ENCODE measurements at regions not wholly inside any gene's neighbourhood (a gene's known extent, or its start where the extent isn't known, plus 50 kb on each side); places are given as distances from the start of the nearest gene placed in this dataset.
"Not testable (repeated sequence)": the region's sequence is repeated elsewhere in the genome, so short reads cannot be mapped to it uniquely, and the experiment has no call there.

DNA sequence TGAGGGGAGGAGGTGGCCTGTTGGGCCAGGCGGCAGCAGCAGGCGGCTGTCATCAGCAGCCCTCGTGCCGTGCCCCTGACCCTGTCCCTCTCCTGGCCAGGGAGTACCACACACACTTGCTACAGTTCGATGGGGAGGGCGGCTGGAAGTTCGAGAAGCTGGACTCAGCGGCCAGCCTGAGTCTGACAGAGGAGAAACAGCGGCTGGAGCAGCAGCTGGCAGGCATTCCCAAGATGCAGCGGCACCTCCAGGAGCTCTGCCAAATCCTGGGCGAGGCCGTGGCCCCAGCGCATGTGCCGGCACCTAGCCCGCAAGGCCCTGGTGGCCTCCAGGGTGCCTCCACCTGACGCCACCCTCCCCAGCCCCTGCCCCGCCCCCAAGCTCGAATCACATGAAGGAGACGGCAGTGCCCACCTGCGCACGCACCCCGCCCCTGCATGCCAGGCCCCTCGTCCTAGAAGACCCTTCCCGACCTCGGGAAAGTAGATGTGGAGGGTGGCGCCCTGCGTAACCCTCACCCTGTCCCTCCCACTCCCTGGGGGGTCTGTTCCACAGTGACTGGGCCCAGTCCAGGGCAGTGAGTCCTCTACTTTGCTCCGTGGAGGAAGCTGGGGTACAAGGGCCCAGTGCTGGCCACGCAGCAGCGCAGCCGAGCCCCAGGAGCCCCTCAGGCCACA lies 201.9 kb downstream of the CCT8L2 start:
- intact Hi-C loops (cut with micrococcal nuclease; ENCODE audit: unreplicated experiment); H3K79me2 ChIP-seq (ENCODE audit: insufficient read depth, low read length); in situ Hi-C loops (cut with HindIII; ENCODE audit: extremely low pct_ligation_motif_present, low pct_unique_long_range_greater_than_20kb); H3K27ac ChIP-seq (ENCODE audit: extremely low read length, insufficient read depth, low read length); H3K9ac ChIP-seq (ENCODE audit: insufficient read depth, low read depth, low read length); BruUV-seq (replicated peaks); H3K9me3 ChIP-seq (ENCODE audit: low read length); POLR2A ChIA-PET; H3K4me2 ChIP-seq (ENCODE audit: low read depth, low read length); CTCF ChIA-PET (ENCODE audit: low intra/inter-chr PET ratio, low total read pairs); H3K4me1 ChIP-seq (ENCODE audit: insufficient read depth, low read length); H2AFZ ChIP-seq (ENCODE audit: low read length); H3K4me3 ChIP-seq (replicated peaks in 1 of 3; ENCODE audit: insufficient read depth in 1 of 3, low read depth in 2 of 3, low read length in 3 of 3); H3K36me3 ChIP-seq (replicated peaks in 1 of 2; ENCODE audit: control insufficient read depth in 1 of 2, insufficient read depth in 2 of 2, low read length in 2 of 2); ATAC-seq; H4K20me1 ChIP-seq (ENCODE audit: insufficient read depth, low read length); DNase-seq (ENCODE audit: low spot score); H3K27me3 ChIP-seq (ENCODE audit: control insufficient read depth in 1 of 2, insufficient read depth in 2 of 2, low read length in 2 of 2); FAIRE-seq: not testable (repeated sequence)
- 19% methylated on average over 7 of the region's 31 CpGs for WGBS (ENCODE audit: low lambda C conversion rate)

DNA sequence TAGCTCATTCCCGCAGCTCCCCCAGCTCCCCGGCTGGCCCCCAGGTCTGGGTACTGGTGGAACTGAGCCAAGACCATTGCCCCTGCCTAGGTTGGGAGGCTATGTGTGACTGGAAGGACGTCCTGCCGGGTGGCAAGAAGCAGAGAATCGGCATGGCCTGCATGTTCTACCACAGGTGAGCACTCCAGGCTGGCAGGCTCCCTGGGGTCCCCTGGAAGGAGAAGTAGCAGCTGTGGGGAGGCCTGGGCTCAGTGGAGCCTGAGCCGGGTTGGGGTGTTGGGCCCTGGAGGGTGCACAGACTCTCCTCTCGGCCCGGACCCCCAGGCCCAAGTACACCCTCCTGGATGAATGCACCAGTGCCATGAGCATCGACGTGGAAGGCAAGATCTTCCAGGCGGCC lies 202.6 kb downstream of the CCT8L2 start:
- H3K9me3 ChIP-seq (ENCODE audit: low read length); BruUV-seq (replicated peaks); intact Hi-C loops (cut with micrococcal nuclease; ENCODE audit: unreplicated experiment); H3K4me3 ChIP-seq (replicated peaks in 1 of 3; ENCODE audit: insufficient read depth in 1 of 3, low read depth in 2 of 3, low read length in 3 of 3); H3K27me3 ChIP-seq (ENCODE audit: control insufficient read depth in 1 of 2, insufficient read depth in 2 of 2, low read length in 2 of 2); H3K79me2 ChIP-seq (ENCODE audit: insufficient read depth, low read length); H3K27ac ChIP-seq (ENCODE audit: extremely low read length, insufficient read depth, low read length); POLR2A ChIA-PET; H3K36me3 ChIP-seq (replicated peaks in 1 of 2; ENCODE audit: control insufficient read depth in 1 of 2, insufficient read depth in 2 of 2, low read length in 2 of 2); H4K20me1 ChIP-seq (ENCODE audit: insufficient read depth, low read length); H2AFZ ChIP-seq (ENCODE audit: low read length); H3K4me1 ChIP-seq (ENCODE audit: insufficient read depth, low read length); FAIRE-seq; H3K4me2 ChIP-seq (ENCODE audit: low read depth, low read length); DNase-seq (ENCODE audit: low spot score); CTCF ChIA-PET (ENCODE audit: low intra/inter-chr PET ratio, low total read pairs); H3K9ac ChIP-seq (ENCODE audit: insufficient read depth, low read depth, low read length); in situ Hi-C loops (cut with HindIII; ENCODE audit: extremely low pct_ligation_motif_present, low pct_unique_long_range_greater_than_20kb); ATAC-seq: not testable (repeated sequence)
- 25% methylated on average over 2 of the region's 11 CpGs for whole genome bisulfite sequencing (ENCODE audit: low lambda C conversion rate)

DNA sequence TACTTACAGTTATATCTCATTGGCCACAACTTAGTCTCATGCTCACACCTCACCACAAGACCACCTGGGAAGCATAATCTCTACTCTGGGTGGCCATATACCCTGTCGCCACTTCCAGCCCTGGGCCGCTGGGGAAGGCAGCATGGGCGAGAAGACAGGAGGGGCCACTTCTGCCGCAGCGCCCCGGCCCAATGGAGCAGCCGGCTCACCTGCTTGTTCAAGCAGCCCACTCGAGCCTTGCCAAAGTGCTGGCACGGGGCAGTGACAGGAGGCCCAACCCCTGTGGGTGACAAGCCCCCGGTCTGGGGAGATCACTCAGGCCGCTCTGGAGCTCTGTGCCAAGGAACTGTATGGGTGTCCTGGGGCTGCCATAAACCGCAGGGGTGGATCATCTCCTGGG lies 203.4 kb downstream of the CCT8L2 start:
- ATAC-seq; H3K27me3 ChIP-seq (ENCODE audit: control insufficient read depth in 1 of 2, insufficient read depth in 2 of 2, low read length in 2 of 2); H3K36me3 ChIP-seq (replicated peaks in 1 of 2; ENCODE audit: control insufficient read depth in 1 of 2, insufficient read depth in 2 of 2, low read length in 2 of 2); H3K9ac ChIP-seq (ENCODE audit: insufficient read depth, low read depth, low read length); H3K4me2 ChIP-seq (ENCODE audit: low read depth, low read length); H2AFZ ChIP-seq (ENCODE audit: low read length); POLR2A ChIA-PET; H3K4me3 ChIP-seq (replicated peaks in 1 of 3; ENCODE audit: insufficient read depth in 1 of 3, low read depth in 2 of 3, low read length in 3 of 3); in situ Hi-C loops (cut with HindIII; ENCODE audit: extremely low pct_ligation_motif_present, low pct_unique_long_range_greater_than_20kb); H3K4me1 ChIP-seq (ENCODE audit: insufficient read depth, low read length); BruUV-seq (replicated peaks); H3K79me2 ChIP-seq (ENCODE audit: insufficient read depth, low read length); H3K27ac ChIP-seq (ENCODE audit: extremely low read length, insufficient read depth, low read length); CTCF ChIA-PET (ENCODE audit: low intra/inter-chr PET ratio, low total read pairs); DNase-seq (ENCODE audit: low spot score); intact Hi-C loops (cut with micrococcal nuclease; ENCODE audit: unreplicated experiment); H3K9me3 ChIP-seq (ENCODE audit: low read length); H4K20me1 ChIP-seq (ENCODE audit: insufficient read depth, low read length); FAIRE-seq: not testable (repeated sequence)
- WGBS (ENCODE audit: low lambda C conversion rate): 70% methylated on average over 2 of the region's 12 CpGs

DNA sequence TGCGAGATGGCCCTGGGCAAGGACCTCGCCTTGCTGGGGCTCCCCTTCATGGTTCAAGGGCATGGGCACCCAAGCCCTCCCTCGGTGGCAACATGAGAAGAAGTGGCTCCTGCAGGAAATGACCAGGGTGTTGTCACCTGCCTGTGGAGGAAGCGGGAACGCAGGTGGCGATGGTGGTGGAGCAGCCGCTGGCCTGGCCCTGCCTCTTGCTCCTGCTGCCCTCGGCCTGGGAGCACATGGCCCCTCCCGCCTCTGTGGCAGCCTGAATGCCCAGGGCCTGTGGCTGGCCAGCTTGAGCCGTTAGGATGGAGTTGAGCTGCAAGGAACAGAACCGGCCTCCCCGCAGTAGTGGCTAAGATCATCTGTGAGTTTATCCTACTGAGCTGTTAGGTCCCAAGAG lies 204.0 kb downstream of the CCT8L2 start:
- in situ Hi-C loops (cut with HindIII; ENCODE audit: extremely low pct_ligation_motif_present, low pct_unique_long_range_greater_than_20kb); H3K4me2 ChIP-seq (ENCODE audit: low read depth, low read length); ATAC-seq; BruUV-seq (replicated peaks); H3K27ac ChIP-seq (ENCODE audit: extremely low read length, insufficient read depth, low read length); H3K79me2 ChIP-seq (ENCODE audit: insufficient read depth, low read length); H3K9me3 ChIP-seq (ENCODE audit: low read length); H3K27me3 ChIP-seq (ENCODE audit: control insufficient read depth in 1 of 2, insufficient read depth in 2 of 2, low read length in 2 of 2); intact Hi-C loops (cut with micrococcal nuclease; ENCODE audit: unreplicated experiment); DNase-seq (ENCODE audit: low spot score); H2AFZ ChIP-seq (ENCODE audit: low read length); H3K9ac ChIP-seq (ENCODE audit: insufficient read depth, low read depth, low read length); H4K20me1 ChIP-seq (ENCODE audit: insufficient read depth, low read length); CTCF ChIA-PET (ENCODE audit: low intra/inter-chr PET ratio, low total read pairs); H3K36me3 ChIP-seq (replicated peaks in 1 of 2; ENCODE audit: control insufficient read depth in 1 of 2, insufficient read depth in 2 of 2, low read length in 2 of 2); H3K4me1 ChIP-seq (ENCODE audit: insufficient read depth, low read length); H3K4me3 ChIP-seq (replicated peaks in 1 of 3; ENCODE audit: insufficient read depth in 1 of 3, low read depth in 2 of 3, low read length in 3 of 3); POLR2A ChIA-PET; FAIRE-seq: not testable (repeated sequence)
- no CpG with 5 or more reads among the region's 12 CpGs for WGBS (ENCODE audit: low lambda C conversion rate)
